GM21723 (cell line): ENCODE measurements at regions not wholly inside any gene's neighbourhood (a gene's known extent, or its start where the extent isn't known, plus 50 kb on each side); places are given as distances from the start of the nearest gene placed in this dataset.
"Not testable (repeated sequence)": the region's sequence is repeated elsewhere in the genome, so short reads cannot be mapped to it uniquely, and the experiment has no call there.

Experiments
- ATAC-seq: cut with Tn5 transposase; IDR thresholded peaks from one replicate; pipeline ENCODE4 v1.9.1; 2021; ENCODE audit warnings: mild to moderate bottlenecking, moderate library complexity; ENCODE audit not compliant: unreplicated experiment

GRCh38 chr1:234961456-234962339, 166.9 kb downstream of the TOMM20 start:
- peak; percentile 27 for ATAC-seq

GRCh38 chr1:234960722-234961455, 167.7 kb downstream of the TOMM20 start:
- ATAC-seq = no peak

GRCh38 chr1:234958706-234959657, 169.7 kb downstream of the TOMM20 start:
- no peak for ATAC-seq

GRCh38 chr1:234958066-234958705, 170.5 kb downstream of the TOMM20 start:
- no peak for ATAC-seq

- ATAC-seq = no peak
Observed at GRCh38 chr1:234957330-234958065, 171.1 kb downstream of the TOMM20 start.

GRCh38 chr1:234956821-234957329, 171.8 kb downstream of the TOMM20 start:
- no peak for ATAC-seq

GRCh38 chr1:234955107-234955731, 173.4 kb downstream of the TOMM20 start:
- peak; percentile 44 for ATAC-seq

GRCh38 chr1:234954613-234955012, 174.0 kb downstream of the TOMM20 start:
- ATAC-seq = peak; percentile 13

- ATAC-seq = no peak
Observed at GRCh38 chr1:234953655-234954405, 174.8 kb downstream of the TOMM20 start.

- no peak for ATAC-seq
Observed at GRCh38 chr1:234950598-234950997, 178.0 kb downstream of the TOMM20 start.

GRCh38 chr1:234949528-234949927, 179.1 kb downstream of the TOMM20 start:
- ATAC-seq = not testable (repeated sequence)

- peak; percentile 81 for ATAC-seq
Observed at GRCh38 chr1:234944439-234945344, 183.9 kb downstream of the TOMM20 start.

- ATAC-seq = no peak
Observed at GRCh38 chr1:234943836-234944402, 184.7 kb downstream of the TOMM20 start.

- no peak for ATAC-seq
Observed at GRCh38 chr1:234942879-234943506, 185.6 kb downstream of the TOMM20 start.

- ATAC-seq = no peak
Observed at GRCh38 chr1:234942012-234942332, 186.7 kb downstream of the TOMM20 start.

- no peak for ATAC-seq
Observed at GRCh38 chr1:234941321-234942011, 187.2 kb downstream of the TOMM20 start.
